HepG2 (cell line): ENCODE measurements at regions not wholly inside any gene's neighbourhood (a gene's known extent, or its start where the extent isn't known, plus 50 kb on each side); places are given as distances from the start of the nearest gene placed in this dataset.

Experiments used
- ATAC-seq: fragments of 200-7000 bp; cut with Tn5 transposase; 3 replicates; pipeline ENCODE4 v1.9.1; 2020; ENCODE audit warnings: mild to moderate bottlenecking, moderate library complexity
- BruUV-seq: library from RNA; stranded (reverse); fragments of 400-500 nt; replicated peaks from 2 replicates; lab custom pipeline; 2021; lab: Mats Ljungman, UMichigan
- CTCF ChIA-PET: fragments of 300-600 bp; formaldehyde crosslinking; extraction: SDS; loops from one replicate; lab custom pipeline; 2021; ENCODE audit warnings: low total read pairs, inconsistent platforms, low intra/inter-chr PET ratio; lab: Yijun Ruan, JAX
- POLR2A ChIA-PET: fragments of 350-600 bp; sonication (Branson Sonifier 250); formaldehyde crosslinking; loops from one replicate; lab custom pipeline; 2020; ENCODE audit warnings: antibody characterized with exemption, inconsistent platforms; lab: Yijun Ruan, JAX
- DNase-seq: peaks from one replicate; pipeline ENCODE4 v3.0.0-alpha.2; 2015; ENCODE audit warnings: low spot score
- FAIRE-seq: peaks from 3 replicates; lab custom pipeline; 2011; peaks lifted over from hg19 to GRCh38; lab: Jason Lieb, UNC
- H2AFZ ChIP-seq: one replicate; pipeline ENCODE4 v1.6.1; 2011; ENCODE audit warnings: low read length, inconsistent platforms
- H3K27ac ChIP-seq: fragments of 300-600 bp; 3 replicates; pipeline ENCODE4 v1.8.0; 2011; ENCODE audit warnings: mixed run types, mild to moderate bottlenecking, mixed read lengths, low read length, inconsistent platforms; ENCODE audit not compliant: insufficient read depth; ENCODE audit errors: extremely low read length
- H3K27me3 ChIP-seq, 2 experiments: fragments of 200-600 bp in 1 of 2; 2 replicates in 1 of 2; 3 replicates in 1 of 2; pipeline versions ENCODE4 v1.6.0 to v1.8.0; 2011; ENCODE audit warnings: low read length in 2 of 2, mild to moderate bottlenecking in 2 of 2, moderate library complexity in 2 of 2, inconsistent platforms in 1 of 2; ENCODE audit not compliant: insufficient read depth in 2 of 2, control insufficient read depth in 1 of 2
- H3K36me3 ChIP-seq, 2 experiments: fragments of 200-600 bp in 1 of 2; replicated peaks in 1 of 2; 2 replicates in 1 of 2; 3 replicates in 1 of 2; pipeline versions ENCODE4 v1.5.1 to v1.8.0; 2011; ENCODE audit warnings: low read length in 2 of 2, inconsistent platforms in 1 of 2; ENCODE audit not compliant: insufficient read depth in 2 of 2, control insufficient read depth in 1 of 2
- H3K4me1 ChIP-seq: 2 replicates; pipeline ENCODE4 v1.5.1; 2012; ENCODE audit warnings: low read length, inconsistent platforms; ENCODE audit not compliant: insufficient read depth
- H3K4me2 ChIP-seq: 2 replicates; pipeline ENCODE4 v1.6.0; 2011; ENCODE audit warnings: low read depth, low read length, inconsistent platforms
- H3K4me3 ChIP-seq, 3 experiments: fragments of 200-600 bp in 1 of 3; sonication (generic), shearing (Covaris generic) in 1 of 3; replicated peaks in 1 of 3; 2 replicates each; pipeline ENCODE4 v1.5.1; 2011 to 2016; ENCODE audit warnings: low read length in 3 of 3, inconsistent platforms in 2 of 3, low read depth in 2 of 3, mild to moderate bottlenecking in 2 of 3, control low read depth in 1 of 3, mixed read lengths in 1 of 3; ENCODE audit not compliant: insufficient read depth in 1 of 3
- H3K79me2 ChIP-seq: one replicate; pipeline ENCODE4 v1.6.1; 2011; ENCODE audit warnings: low read length, inconsistent platforms; ENCODE audit not compliant: insufficient read depth
- H3K9ac ChIP-seq: 2 replicates; pipeline ENCODE4 v1.6.0; 2011; ENCODE audit warnings: mild to moderate bottlenecking, low read depth, low read length, inconsistent platforms; ENCODE audit not compliant: insufficient read depth
- H3K9me3 ChIP-seq: 2 replicates; pipeline ENCODE4 v1.5.1; 2012; ENCODE audit warnings: mild to moderate bottlenecking, low read length
- H4K20me1 ChIP-seq: 2 replicates; pipeline ENCODE4 v1.6.0; 2011; ENCODE audit warnings: inconsistent platforms, mild to moderate bottlenecking, low read length, moderate library complexity; ENCODE audit not compliant: insufficient read depth
- BRF2 ChIP-seq: sonication (generic); formaldehyde crosslinking; IDR thresholded peaks from 2 replicates; pipeline ENCODE4 v1.8.1; 2022; ENCODE audit warnings: mild to moderate bottlenecking, missing genetic modification reagents
- CREBL2 ChIP-seq: sonication (generic); formaldehyde crosslinking; IDR thresholded peaks from 2 replicates; pipeline ENCODE4 v1.8.1; 2023; ENCODE audit warnings: missing genetic modification reagents, mild to moderate bottlenecking, borderline replicate concordance
- FIP1L1 ChIP-seq: fragments of 200-400 bp; formaldehyde crosslinking; IDR thresholded peaks from 2 replicates; pipeline ENCODE4 v1.6.1; 2018; ENCODE audit warnings: low read depth, mild to moderate bottlenecking, low read length, moderate library complexity, borderline replicate concordance; ENCODE audit not compliant: insufficient read depth
- HHEX ChIP-seq: IDR thresholded peaks from 2 replicates; pipeline ENCODE4 v1.6.1; 2016; ENCODE audit warnings: control low read depth
- NFAT5 ChIP-seq: sonication (generic); formaldehyde crosslinking; IDR thresholded peaks from 2 replicates; pipeline ENCODE4 v1.4.0; 2020; ENCODE audit warnings: missing genetic modification reagents
- ZFYVE20 ChIP-seq: sonication (generic); formaldehyde crosslinking; IDR thresholded peaks from 2 replicates; pipeline ENCODE4 v1.8.0; 2023; ENCODE audit warnings: low read depth, mild to moderate bottlenecking, moderate library complexity, missing genetic modification reagents, borderline replicate concordance
- ZNF225 ChIP-seq: sonication (generic); formaldehyde crosslinking; IDR thresholded peaks from 2 replicates; pipeline ENCODE4 v1.4.0; 2020; ENCODE audit warnings: mild to moderate bottlenecking, missing genetic modification reagents
- ZNF547 ChIP-seq: sonication (generic); formaldehyde crosslinking; IDR thresholded peaks from 2 replicates; pipeline ENCODE4 v1.5.1; 2020; ENCODE audit warnings: mild to moderate bottlenecking, missing genetic modification reagents
- ZNF660 ChIP-seq: sonication (generic); formaldehyde crosslinking; IDR thresholded peaks from 2 replicates; pipeline ENCODE4 v1.5.1; 2020; ENCODE audit warnings: mild to moderate bottlenecking, low read depth, missing genetic modification reagents, borderline replicate concordance
- ZNF773 ChIP-seq: sonication (generic); formaldehyde crosslinking; IDR thresholded peaks from 2 replicates; pipeline ENCODE4 v1.4.0; 2020; ENCODE audit warnings: missing genetic modification reagents, borderline replicate concordance
- ZNF776 ChIP-seq: sonication (generic); formaldehyde crosslinking; IDR thresholded peaks from 2 replicates; pipeline ENCODE4 v1.4.0; 2020; ENCODE audit warnings: mild to moderate bottlenecking, missing genetic modification reagents
- WGBS: methylation state at CpG from one replicate; pipeline ENCODE4 v1.1.6; 2017; ENCODE audit warnings: low lambda C conversion rate; 5-methylcytosine and 5-hydroxymethylcytosine counted together
- in situ Hi-C: cut with HindIII; loops from 2 replicates; pipeline ENCODE4 v1.10.0; 2017; ENCODE audit warnings: low pct_unique_long_range_greater_than_20kb; ENCODE audit not compliant: extremely low pct_ligation_motif_present
- intact Hi-C: fragments of 100-400 bp; cut with micrococcal nuclease; formaldehyde crosslinking; loops from one replicate; pipeline ENCODE4 v1.10.0; 2022; ENCODE audit not compliant: unreplicated experiment

GRCh38 chr20:57934913-57935312 is 225.1 kb upstream of the PMEPA1 start:
- Histone ChIP-seq H3K9me3 (no peaks in the 10 kb centered on the region), H3K36me3 (no peaks in the 10 kb centered on the region), H3K79me2 (no peaks in the 10 kb centered on the region), H3K4me3 (no peak overlapping the region), H4K20me1 (no peaks in the 10 kb centered on the region), H3K27ac (no peak overlapping the region), H3K4me1 (no peaks in the 10 kb centered on the region), H2AFZ (no peak overlapping the region), H3K27me3 (peaks cover 0 to 30% of the 10 kb centered on the region in 2 experiments; a peak in 2 of 5 replicates), H3K4me2 (no peak overlapping the region), H3K9ac (no peak overlapping the region)
- POLR2A ChIA-PET = no interaction called here
- no peak for FAIRE-seq
- no peak for TF ChIP-seq ZNF773 (CRISPR knock-in tag)
- no peak for TF ChIP-seq HHEX (CRISPR knock-in tag)
- no peak for TF ChIP-seq BRF2 (CRISPR knock-in tag)
- TF ChIP-seq ZFYVE20 (CRISPR knock-in tag) = no peak
- DNase-seq = no peak
- BruUV-seq = no TSS peak
- in situ Hi-C loops (no loop called here), intact Hi-C loops (no loop called here)
- CTCF ChIA-PET = no interaction called here
- 6% methylated on average over 10 of the region's 10 CpGs for WGBS
- ATAC-seq = no peak

GRCh38 chr20:57934007-57934805 is 224.4 kb upstream of the PMEPA1 start:
- Histone ChIP-seq H4K20me1 (no peaks in the 10 kb centered on the region), H3K9me3 (no peaks in the 10 kb centered on the region), H3K4me2 (no peak overlapping the region), H3K27ac (no peak overlapping the region), H3K36me3 (no peaks in the 10 kb centered on the region), H3K9ac (no peak overlapping the region), H3K4me3 (no peak overlapping the region), H3K4me1 (no peaks in the 10 kb centered on the region), H2AFZ (no peak overlapping the region), H3K79me2 (no peaks in the 10 kb centered on the region), H3K27me3 (peaks cover 0 to 30% of the 10 kb centered on the region in 2 experiments; a peak in 2 of 5 replicates)
- no peak for DNase-seq
- WGBS = 2% methylated on average over 7 of the region's 10 CpGs
- in situ Hi-C loops = no loop called here
- ATAC-seq = no peak
- no TSS peak for BruUV-seq
- POLR2A ChIA-PET = no interaction called here
- no peak for FAIRE-seq
- CTCF ChIA-PET = no interaction called here
- intact Hi-C loops = no loop called here
- TF ChIP-seq NFAT5 (CRISPR knock-in tag) = no peak
- TF ChIP-seq ZNF547 = no peak
- TF ChIP-seq CREBL2 = no peak
- TF ChIP-seq ZNF660 = no peak
- no peak for TF ChIP-seq ZNF776 (CRISPR knock-in tag)
- TF ChIP-seq ZNF225 = no peak
- TF ChIP-seq FIP1L1 = no peak
